Activated CD8-positive, alpha-beta T cell treated with anti-CD3 and anti-CD28 coated beads for 36 hours (primary cell): ENCODE measurements at regions not wholly inside any gene's neighbourhood (a gene's known extent, or its start where the extent isn't known, plus 50 kb on each side); places are given as distances from the start of the nearest gene placed in this dataset.

Experiments
- ATAC-seq: fragments of 200-7000 bp; cut with Tn5 transposase; one replicate; pipeline ENCODE4 v1.10.0; 2021; ENCODE audit warnings: mild to moderate bottlenecking, moderate library complexity
- CTCF ChIA-PET: fragments of 350-600 bp; sonication (Branson Sonifier 250); formaldehyde crosslinking; loops from one replicate; lab custom pipeline; 2021; ENCODE audit warnings: antibody characterized with exemption; lab: Charles Lee
- POLR2A ChIA-PET: fragments of 350-600 bp; sonication (Branson Sonifier 250); formaldehyde crosslinking; loops from one replicate; lab custom pipeline; 2021; ENCODE audit warnings: antibody characterized with exemption; lab: Charles Lee
- DNase-seq: peaks from one replicate; pipeline ENCODE4 v3.0.0-alpha.2; 2020
- H3K27ac Mint-ChIP-seq: one replicate; pipeline ENCODE4 v1.8.0; 2021; ENCODE audit warnings: mild to moderate bottlenecking, mixed read lengths
- H3K27me3 Mint-ChIP-seq: one replicate; pipeline ENCODE4 v1.8.0; 2021; ENCODE audit warnings: mixed read lengths
- H3K36me3 Mint-ChIP-seq: one replicate; pipeline ENCODE4 v1.8.0; 2021; ENCODE audit warnings: low read depth, mixed read lengths
- H3K4me1 Mint-ChIP-seq: one replicate; pipeline ENCODE4 v1.8.0; 2021; ENCODE audit warnings: low read depth, mixed read lengths
- H3K4me3 Mint-ChIP-seq: one replicate; pipeline ENCODE4 v1.8.0; 2021; ENCODE audit warnings: mild to moderate bottlenecking, moderate library complexity, mixed read lengths
- H3K9me3 Mint-ChIP-seq: one replicate; pipeline ENCODE4 v1.8.0; 2021; ENCODE audit warnings: mixed read lengths
- intact Hi-C: fragments of 100-400 bp; cut with micrococcal nuclease; formaldehyde crosslinking; loops from one replicate; pipeline ENCODE4 v1.10.0; 2022
- TF ChIP-seq, protein P1 (sequence below): fragments of 200-600 bp; IDR thresholded peaks from one replicate; pipeline ENCODE4 v1.8.0; 2022; ENCODE audit warnings: antibody characterized with exemption, mild to moderate bottlenecking

DNA sequence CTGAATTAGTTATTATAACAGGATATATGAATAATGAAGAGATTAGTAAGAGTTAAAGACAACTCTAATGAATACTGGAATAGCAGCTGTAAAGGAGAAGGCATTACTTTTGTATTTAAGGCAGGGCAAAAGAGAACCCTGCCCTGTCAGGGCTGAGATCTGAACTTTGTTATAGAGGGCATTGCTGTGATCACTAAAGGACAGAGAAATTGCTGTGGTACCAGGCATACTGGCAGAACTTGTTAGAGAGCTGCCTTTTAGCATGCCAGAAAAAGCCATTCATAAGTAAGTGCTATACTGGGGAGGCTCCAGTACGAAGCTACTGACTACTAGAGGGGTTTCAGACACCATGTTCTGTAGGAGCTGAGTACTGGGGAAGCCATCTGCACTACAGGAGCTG, 481.8 kb downstream of the SEMA3D start:
- Mint-ChIP-seq H3K4me1 (no peaks in the 10 kb centered on the region), H3K4me3 (no peak overlapping the region), H3K36me3 (no peaks in the 10 kb centered on the region), H3K27ac (no peak overlapping the region), H3K27me3 (no peaks in the 10 kb centered on the region), H3K9me3 (no peaks in the 10 kb centered on the region)
- intact Hi-C loops: no loop called here
- POLR2A ChIA-PET: no interaction called here
- CTCF ChIA-PET: no interaction called here
- TF ChIP-seq, protein P1, sequence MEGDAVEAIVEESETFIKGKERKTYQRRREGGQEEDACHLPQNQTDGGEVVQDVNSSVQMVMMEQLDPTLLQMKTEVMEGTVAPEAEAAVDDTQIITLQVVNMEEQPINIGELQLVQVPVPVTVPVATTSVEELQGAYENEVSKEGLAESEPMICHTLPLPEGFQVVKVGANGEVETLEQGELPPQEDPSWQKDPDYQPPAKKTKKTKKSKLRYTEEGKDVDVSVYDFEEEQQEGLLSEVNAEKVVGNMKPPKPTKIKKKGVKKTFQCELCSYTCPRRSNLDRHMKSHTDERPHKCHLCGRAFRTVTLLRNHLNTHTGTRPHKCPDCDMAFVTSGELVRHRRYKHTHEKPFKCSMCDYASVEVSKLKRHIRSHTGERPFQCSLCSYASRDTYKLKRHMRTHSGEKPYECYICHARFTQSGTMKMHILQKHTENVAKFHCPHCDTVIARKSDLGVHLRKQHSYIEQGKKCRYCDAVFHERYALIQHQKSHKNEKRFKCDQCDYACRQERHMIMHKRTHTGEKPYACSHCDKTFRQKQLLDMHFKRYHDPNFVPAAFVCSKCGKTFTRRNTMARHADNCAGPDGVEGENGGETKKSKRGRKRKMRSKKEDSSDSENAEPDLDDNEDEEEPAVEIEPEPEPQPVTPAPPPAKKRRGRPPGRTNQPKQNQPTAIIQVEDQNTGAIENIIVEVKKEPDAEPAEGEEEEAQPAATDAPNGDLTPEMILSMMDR: no peak
- ATAC-seq (no peak), DNase-seq (no peak)

DNA sequence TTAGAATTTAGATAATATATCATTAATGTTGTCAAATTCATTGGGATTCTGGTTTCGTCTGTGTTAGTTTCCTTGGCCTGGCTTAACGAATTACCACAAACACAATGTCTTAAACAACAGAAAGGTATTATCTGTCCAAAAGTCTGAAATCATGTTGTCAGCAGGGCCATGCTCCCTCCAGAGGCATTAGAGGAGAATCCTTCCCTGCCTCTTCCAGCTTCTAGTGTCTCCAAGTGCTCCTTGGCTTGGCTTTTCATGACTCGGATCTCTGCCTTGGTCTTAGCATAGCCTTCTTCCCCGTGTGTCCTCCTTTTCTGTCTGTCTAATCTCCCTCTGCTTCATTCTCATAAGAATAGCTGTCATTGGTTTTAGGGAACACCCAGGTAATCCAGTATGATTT, 482.5 kb downstream of the SEMA3D start:
- DNase-seq: no peak
- CTCF ChIA-PET: no interaction called here
- POLR2A ChIA-PET: no interaction called here
- H3K27me3 Mint-ChIP-seq: no peaks in the 10 kb centered on the region
- no peaks in the 10 kb centered on the region for H3K9me3 Mint-ChIP-seq
- no peak overlapping the region for H3K4me3 Mint-ChIP-seq
- H3K36me3 Mint-ChIP-seq: no peaks in the 10 kb centered on the region
- no peaks in the 10 kb centered on the region for H3K4me1 Mint-ChIP-seq
- TF ChIP-seq, protein P1: no peak
- no peak for ATAC-seq
- intact Hi-C loops: no loop called here
- H3K27ac Mint-ChIP-seq: no peak overlapping the region

DNA sequence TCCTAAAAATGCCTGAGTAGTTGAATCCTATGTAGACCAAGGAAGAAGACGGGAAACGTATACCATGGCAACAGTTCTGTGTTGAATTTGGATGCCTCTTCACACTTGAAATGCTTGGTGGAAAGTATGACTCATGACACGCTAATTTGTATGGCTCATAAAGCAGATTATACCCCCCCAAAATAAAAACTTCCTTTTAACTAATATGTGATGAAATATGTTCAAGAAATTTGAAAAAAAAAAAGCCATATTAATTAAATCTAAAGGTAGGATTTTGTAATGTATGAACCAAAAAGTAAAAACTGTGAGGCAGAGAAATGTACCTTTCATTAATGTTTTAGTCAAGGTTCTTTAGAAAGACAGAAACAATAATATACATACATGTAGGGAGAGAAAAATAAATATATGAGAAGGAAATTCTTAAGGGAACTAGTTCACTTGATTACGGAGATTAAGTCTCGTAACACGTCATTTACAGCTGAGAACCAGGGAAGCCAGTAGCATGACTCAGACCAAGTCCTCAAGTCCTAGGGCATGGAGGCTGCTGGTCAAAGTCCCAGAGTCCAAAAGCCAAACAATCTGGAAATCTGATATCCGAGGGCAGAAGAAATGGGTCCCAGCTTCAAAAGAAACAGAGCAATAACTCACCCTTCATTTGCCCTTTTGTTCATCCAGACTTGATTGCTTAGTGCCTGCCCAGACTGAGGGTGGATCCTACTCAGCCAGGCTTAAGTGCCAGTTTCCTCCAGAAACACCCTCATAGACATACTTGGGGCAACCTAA, 485.1 kb downstream of the SEMA3D start:
- ATAC-seq: no peak
- intact Hi-C loops: no loop called here
- POLR2A ChIA-PET: no interaction called here
- Mint-ChIP-seq H3K27ac (no peak overlapping the region), H3K36me3 (no peaks in the 10 kb centered on the region), H3K4me1 (no peaks in the 10 kb centered on the region), H3K9me3 (no peaks in the 10 kb centered on the region), H3K4me3 (no peak overlapping the region), H3K27me3 (no peaks in the 10 kb centered on the region)
- CTCF ChIA-PET: no interaction called here
- TF ChIP-seq, protein P1: no peak
- no peak for DNase-seq

DNA sequence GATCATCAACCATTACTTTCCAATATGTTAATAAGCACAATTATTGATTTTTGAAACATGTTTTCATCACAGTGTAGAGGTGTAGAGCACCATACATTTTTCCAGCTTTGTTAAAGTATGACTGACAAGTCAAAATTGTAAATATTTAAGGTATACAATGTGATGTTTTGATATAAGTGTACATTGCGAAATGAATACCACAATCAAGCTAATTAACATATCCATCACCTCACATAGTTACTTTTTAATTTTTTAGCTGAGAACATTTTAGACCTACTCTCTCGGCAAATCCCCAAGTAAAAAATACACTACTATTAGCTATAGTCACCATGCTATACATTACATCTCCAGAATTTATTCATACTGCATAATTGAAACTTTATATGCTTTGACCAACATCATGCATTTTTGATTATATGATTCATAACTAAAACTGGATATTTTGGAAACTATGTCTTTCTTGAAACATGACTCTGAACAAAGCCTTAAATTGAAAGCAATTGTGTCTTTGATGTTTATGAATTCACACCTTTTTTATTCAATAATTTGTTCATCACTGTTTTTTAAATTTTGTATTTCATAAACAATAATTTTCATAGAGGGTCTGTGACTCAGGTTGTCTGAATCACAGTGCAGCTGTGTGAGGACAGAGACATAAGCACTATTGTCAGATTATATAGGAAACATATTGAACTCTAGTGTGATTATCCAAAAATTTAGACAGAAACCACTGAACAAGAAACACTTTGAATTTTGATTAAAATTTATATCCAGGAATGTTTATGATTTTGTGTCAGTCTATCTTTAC, 486.1 kb downstream of the SEMA3D start:
- Mint-ChIP-seq H3K27me3 (no peaks in the 10 kb centered on the region), H3K36me3 (no peaks in the 10 kb centered on the region), H3K4me1 (no peaks in the 10 kb centered on the region), H3K4me3 (no peak overlapping the region), H3K9me3 (no peaks in the 10 kb centered on the region), H3K27ac (no peak overlapping the region)
- ChIA-PET CTCF (no interaction called here), POLR2A (no interaction called here)
- no peak for ATAC-seq
- intact Hi-C loops: no loop called here
- DNase-seq: no peak
- TF ChIP-seq, protein P1: no peak

DNA sequence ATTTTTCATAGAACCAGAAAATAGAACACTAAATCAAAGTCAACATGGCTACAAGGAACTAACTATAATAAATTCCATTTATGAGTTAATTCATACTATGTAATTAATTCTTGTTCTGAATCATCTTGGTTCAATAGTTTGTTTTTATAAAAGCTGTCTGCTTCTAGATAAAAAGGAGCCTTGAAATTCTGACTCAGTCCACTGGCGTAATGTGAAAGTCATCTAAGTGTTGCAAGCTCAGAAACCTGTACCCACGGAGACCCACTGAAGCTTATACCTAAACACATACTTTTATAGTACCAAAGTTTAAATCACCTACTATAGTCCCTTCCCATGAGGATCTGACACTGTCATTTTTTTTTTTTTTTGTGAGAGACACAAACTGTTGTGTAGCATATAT, 489.4 kb downstream of the SEMA3D start:
- Mint-ChIP-seq H3K27ac (no peak overlapping the region), H3K4me1 (no peaks in the 10 kb centered on the region), H3K27me3 (no peaks in the 10 kb centered on the region), H3K4me3 (no peak overlapping the region), H3K36me3 (no peaks in the 10 kb centered on the region), H3K9me3 (no peaks in the 10 kb centered on the region)
- TF ChIP-seq, protein P1: no peak
- ATAC-seq (no peak), DNase-seq (no peak)
- POLR2A ChIA-PET: no interaction called here
- intact Hi-C loops: no loop called here
- CTCF ChIA-PET: no interaction called here
